Kidney capillary endothelial cell (primary cell): ENCODE measurements at regions not wholly inside any gene's neighbourhood (a gene's known extent, or its start where the extent isn't known, plus 50 kb on each side); places are given as distances from the start of the nearest gene placed in this dataset.
A peak's percentile ranks its signal among the peaks of the same experiment; 100 is the strongest.

Experiments used
- DNase-seq: peaks from one replicate; pipeline ENCODE4 v3.0.0-alpha.2; 2018; ENCODE audit warnings: low spot score

DNA sequence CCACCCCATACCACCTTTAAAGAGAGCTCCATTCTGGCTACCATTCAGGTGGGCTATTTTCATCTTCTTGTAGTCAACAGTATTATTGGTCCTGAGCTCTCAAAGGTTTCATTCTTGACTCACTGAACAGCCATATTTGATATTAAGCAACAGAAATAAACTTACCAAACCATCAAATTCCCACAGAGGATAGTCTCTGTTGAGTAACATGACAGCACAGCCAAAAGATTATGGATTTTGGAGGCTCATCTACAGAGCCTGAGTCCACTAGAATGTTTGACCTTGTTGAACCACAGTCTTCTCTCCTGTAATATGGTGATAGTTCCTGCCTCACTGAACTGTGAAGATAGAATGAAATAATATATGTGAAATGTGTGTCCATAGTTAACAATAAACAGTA lies 276.3 kb upstream of the LDB2 start:
- no peak for DNase-seq

GRCh38 chr4:17173300-17173699 lies 274.9 kb upstream of the LDB2 start:
- DNase-seq: peak; percentile 3

- DNase-seq: no peak
Observed at GRCh38 chr4:17170131-17170530, 271.7 kb upstream of the LDB2 start.

DNA sequence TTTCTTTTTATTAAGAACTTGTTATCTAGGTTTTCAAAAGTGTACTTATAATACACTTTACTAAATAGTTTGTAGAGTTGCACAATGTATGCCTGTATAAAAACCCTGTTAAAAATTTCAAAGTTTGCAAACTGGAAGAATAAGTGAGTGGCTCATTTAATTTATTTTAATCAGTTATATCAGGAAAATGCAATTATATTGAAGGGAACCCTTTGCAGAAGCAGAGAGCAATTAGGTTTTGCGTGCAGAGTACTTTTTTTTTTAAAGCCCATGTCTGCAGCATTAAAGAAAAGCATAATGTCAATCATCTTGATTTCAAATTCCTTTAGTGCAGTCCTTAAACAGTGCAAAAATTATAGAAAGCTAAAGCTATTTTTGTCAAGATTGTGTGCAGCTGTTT lies 271.3 kb upstream of the LDB2 start:
- no peak for DNase-seq

GRCh38 chr4:17168571-17168970 lies 270.1 kb upstream of the LDB2 start:
- DNase-seq: peak; percentile 49

- no peak for DNase-seq
Observed at GRCh38 chr4:17166954-17167353, 268.5 kb upstream of the LDB2 start.

DNA sequence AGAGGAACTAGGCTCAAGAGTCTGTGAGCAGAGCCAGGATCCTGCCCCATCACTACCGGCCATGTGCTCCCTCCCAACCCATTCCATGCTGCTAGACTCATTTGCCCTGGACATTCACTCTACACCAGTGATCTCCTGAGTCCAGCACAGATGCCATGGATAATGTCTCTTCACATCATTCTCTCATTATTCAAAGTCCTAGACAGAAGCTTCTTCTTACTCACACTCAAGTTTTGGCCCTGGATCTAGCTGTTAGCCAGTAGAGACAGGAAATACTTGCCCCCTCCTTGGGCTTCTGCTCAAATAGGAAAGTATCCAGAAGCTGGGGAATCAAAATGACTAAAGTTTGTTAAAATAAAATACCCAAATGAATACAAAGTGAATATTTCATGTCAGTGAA lies 266.8 kb upstream of the LDB2 start:
- no peak for DNase-seq

DNA sequence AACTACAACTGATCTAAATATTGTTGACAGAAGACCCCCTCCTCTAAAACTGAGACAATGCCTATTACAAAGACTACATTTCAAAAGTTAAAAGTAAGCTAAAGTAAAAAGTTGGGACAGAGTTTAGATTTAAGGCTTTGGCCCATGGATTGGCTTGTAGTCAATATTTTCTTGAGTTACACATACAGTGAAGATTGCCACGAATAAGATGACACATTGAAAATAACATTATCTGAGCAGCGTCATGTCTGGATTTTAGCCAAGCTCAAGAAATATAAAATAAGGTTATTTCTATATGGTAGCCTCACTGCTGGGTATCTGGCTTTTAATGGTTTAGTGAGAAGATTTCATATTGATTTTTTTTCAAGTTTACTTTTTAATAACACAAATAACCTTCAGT lies 266.2 kb upstream of the LDB2 start:
- no peak for DNase-seq

DNA sequence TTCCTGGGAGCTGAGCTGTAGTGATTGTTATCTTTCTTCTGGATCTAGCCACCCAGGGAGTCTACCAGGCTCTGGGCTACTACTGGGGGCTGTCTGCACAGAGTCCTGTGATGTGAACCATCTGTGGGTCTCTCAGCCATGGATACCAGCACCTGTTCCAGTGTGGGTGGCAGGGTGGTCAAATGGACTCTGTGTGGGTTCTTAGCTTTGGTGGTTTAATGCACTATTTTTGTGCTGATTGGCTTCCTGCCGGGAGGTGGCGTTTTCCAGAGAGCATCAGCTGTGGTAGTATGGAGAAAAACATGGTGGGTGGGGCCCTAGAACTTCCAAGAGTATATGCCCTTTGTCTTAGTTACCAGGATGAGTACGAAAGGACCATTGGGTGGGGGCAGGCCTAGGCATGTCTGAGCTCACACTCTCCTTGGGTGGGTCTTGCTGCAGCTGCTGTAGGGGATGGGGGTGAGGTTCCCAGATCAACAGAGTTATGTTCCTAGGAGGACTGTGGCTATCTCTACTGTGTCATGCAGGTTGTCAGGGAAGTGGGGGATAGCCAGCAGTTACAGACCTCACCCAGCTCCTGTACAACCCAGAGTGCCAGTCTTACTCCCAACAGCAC lies 264.8 kb upstream of the LDB2 start:
- no peak for DNase-seq

DNA sequence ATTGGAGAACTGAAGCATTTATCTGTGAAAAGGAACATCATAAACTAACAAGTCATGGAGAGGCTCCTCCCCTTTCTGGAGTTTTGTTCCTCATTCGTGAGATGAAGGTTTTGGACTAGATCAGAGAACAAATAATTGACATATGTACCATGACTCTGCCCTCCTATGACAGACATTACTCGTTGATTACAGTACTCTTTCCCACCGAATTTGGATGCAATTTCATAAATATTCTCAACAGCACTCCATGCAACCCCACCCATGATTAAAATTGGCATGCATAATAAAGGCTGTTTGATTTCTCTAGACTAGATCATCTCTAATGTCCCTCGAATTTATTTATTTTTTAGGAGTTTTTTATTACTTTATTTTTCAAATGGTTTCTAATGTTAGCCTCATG lies 258.9 kb upstream of the LDB2 start:
- no peak for DNase-seq

- DNase-seq: no peak
Observed at GRCh38 chr4:17155486-17155885, 257.0 kb upstream of the LDB2 start.

- DNase-seq: no peak
Observed at GRCh38 chr4:17153572-17153971, 255.1 kb upstream of the LDB2 start.

- DNase-seq: no peak
Observed at GRCh38 chr4:17152941-17153540, 254.6 kb upstream of the LDB2 start.

GRCh38 chr4:17142232-17142711 lies 243.8 kb upstream of the LDB2 start:
- DNase-seq: peak; percentile 65

DNA sequence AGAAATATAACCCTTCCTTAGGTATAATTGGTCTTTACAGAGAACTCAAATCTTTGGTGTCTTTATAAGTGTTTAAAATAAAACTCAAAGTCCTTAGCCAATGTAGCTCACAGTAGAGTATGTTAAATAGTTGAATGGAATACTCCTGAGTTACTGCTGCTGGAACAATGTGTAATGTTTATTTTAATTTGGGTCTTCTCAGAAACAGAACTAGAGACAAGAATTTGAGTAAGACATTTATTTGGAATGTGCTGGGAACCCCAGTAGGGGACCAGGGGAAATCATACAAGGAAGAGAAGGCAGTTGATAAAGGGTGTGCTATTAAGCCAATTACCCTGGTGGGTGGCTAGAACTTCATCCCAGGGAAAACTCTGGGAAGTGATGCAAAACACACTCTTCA lies 240.4 kb upstream of the LDB2 start:
- no peak for DNase-seq

DNA sequence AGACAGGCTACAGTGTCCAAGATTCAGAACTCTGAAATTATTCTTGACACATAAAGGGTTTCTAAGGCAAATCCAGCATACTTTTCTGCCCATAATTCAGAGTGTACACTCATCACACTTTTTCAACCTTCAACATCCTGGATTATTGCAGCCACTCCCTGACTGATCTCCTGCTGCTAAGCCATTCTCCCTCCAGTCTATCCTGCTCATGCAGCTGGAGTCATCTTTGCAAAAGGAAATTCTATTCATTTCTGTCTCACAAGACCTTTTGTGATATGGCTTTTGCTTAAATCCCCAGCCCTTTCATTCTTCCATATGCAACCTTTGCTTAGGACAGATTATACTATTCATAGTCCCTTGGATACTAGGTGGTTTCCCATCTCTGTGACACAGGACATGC lies 236.1 kb upstream of the LDB2 start:
- no peak for DNase-seq

DNA sequence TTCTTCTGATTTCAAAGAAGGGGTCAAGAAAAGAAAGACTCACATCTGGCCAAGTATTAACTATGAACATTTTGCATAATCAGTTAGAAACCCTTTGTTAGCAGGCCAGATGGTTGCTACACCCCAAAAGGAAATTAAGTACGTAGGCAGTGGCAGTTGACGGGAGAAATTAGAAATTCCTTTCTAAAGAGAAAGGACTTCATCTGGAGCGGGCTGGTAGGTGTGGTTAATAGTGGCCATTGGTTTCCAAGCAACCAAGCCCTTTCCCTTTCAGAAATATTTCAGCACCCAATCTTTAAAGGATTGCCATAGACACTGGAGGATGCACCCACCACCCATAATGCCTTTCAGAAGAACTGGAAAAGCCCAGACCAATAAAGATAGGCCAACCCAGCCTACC lies 235.7 kb upstream of the LDB2 start:
- no peak for DNase-seq

DNA sequence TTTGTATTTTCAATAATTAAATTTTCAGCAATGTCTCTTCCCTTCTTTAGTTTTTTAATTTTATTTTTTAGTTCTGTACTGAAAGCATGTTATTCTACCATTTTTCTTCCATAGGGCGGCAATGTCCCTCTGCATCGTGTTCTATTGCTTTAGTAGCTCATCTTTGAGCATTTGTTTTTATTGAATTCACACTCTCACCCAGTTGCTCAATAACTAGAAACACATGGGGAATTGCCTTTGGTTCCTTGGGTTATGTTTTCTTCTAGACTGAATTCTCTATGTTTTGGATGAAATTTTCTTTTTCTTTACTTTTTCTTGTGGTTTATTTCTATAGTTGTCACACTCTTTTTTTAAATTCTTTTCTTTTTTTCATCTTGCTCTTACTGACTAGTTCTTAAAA lies 233.8 kb upstream of the LDB2 start:
- no peak for DNase-seq

DNA sequence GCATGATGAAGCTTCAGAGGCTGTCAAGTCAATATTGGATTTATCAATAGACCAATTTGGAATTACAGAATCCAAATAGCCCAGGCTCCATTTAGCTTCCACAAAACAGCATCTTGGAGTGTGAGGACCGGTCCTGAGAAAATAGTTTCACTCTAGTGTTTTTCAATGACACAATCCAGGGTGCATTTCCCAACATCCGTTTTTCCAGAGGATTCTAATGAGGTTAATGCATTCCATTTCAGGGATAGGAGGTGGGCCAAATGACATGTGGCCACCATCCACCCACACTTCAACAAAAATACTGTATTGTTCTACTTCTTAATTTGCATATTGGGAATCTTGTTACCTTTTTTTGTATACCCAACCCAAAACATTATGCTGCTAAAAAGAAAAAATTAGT lies 229.8 kb upstream of the LDB2 start:
- DNase-seq: no peak

DNA sequence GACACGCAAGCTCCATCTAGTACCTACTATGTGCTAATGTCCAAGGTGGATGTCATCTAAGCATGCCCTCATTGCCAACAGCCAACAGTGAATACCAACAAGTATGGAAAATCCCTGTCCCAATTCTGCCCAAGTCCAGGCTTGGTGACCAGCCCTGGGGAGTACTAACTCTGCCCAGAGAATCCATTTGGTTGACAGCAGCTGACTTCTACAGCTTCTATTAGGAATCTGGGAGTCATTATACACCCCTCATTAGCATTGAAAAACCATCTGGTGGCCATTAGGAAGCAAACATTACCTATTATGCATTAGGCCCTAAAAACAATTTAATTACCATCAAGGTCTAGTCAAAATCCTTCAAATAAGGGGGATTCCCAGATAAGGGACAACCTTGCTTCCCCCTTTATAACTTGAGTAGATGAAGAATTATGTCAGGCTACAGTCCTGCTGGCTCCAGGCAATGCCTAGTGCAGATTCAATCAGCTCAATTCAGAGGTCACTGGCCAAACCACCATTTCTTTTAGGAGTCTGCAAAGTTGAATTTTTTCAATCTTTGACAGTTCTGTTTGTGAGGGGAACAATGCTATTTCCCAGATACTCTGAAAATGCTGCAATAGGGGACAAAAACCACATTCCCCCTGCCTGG lies 228.0 kb upstream of the LDB2 start:
- no peak for DNase-seq

DNA sequence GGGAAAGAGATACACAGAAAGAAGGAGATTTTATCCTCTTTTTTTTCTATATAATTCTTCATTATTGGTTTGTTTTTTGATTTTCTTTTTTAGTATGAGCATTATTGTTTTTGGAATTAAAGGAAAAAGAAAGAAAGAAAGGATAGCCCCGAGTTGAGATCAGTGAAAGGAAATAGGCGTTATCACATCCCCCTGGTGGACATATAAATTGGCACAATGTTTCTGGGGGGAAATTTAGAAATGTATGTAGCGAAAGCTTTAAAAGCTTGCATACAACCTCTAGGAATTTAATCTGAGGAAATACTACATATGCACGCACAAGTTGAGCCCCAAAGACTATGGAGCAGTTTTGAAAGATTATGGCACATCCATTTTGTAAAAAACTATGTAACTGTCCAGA lies 226.3 kb upstream of the LDB2 start:
- no peak for DNase-seq

GRCh38 chr4:17120761-17121160 lies 222.3 kb upstream of the LDB2 start:
- no peak for DNase-seq

- no peak for DNase-seq
Observed at GRCh38 chr4:17117746-17118145, 219.3 kb upstream of the LDB2 start.

- no peak for DNase-seq
Observed at GRCh38 chr4:17115583-17115982, 217.1 kb upstream of the LDB2 start.
